Activated CD4-positive, alpha-beta T cell treated with anti-CD3 and anti-CD28 coated beads, Interleukin-10, Interleukin-2, amounts not matched to agents 100 ng/mL and 50 ng/mL, durations not matched to agents 16 hours and 8 hours (primary cell): ENCODE measurements at regions not wholly inside any gene's neighbourhood (a gene's known extent, or its start where the extent isn't known, plus 50 kb on each side); places are given as distances from the start of the nearest gene placed in this dataset.
"Not testable (repeated sequence)": the region's sequence is repeated elsewhere in the genome, so short reads cannot be mapped to it uniquely, and the experiment has no call there.

Source experiments
- DNase-seq: peaks from one replicate; pipeline ENCODE4 v3.0.0-alpha.2; 2020

GRCh38 chr9:64130325-64130724 lies 1154.7 kb downstream of the FOXD4L5 start:
- not testable (repeated sequence) for DNase-seq

- no peak for DNase-seq
Observed at GRCh38 chr9:64128572-64128971, 1156.4 kb downstream of the FOXD4L5 start.

GRCh38 chr9:64121602-64122001 lies 1163.4 kb downstream of the FOXD4L5 start:
- DNase-seq = not testable (repeated sequence)

- DNase-seq = not testable (repeated sequence)
Observed at GRCh38 chr9:64117329-64117728, 1167.7 kb downstream of the FOXD4L5 start.

- DNase-seq = peak; percentile 26
Observed at GRCh38 chr9:64107867-64108266, 1177.1 kb downstream of the FOXD4L5 start.

- DNase-seq = not testable (repeated sequence)
Observed at GRCh38 chr9:64107211-64107610, 1177.8 kb downstream of the FOXD4L5 start.

GRCh38 chr9:64105193-64105592 lies 1179.8 kb downstream of the FOXD4L5 start:
- DNase-seq = not testable (repeated sequence)

- DNase-seq = not testable (repeated sequence)
Observed at GRCh38 chr9:64101504-64101903, 1183.5 kb downstream of the FOXD4L5 start.

GRCh38 chr9:64100571-64101155 lies 1184.3 kb downstream of the FOXD4L5 start:
- not testable (repeated sequence) for DNase-seq

- DNase-seq = not testable (repeated sequence)
Observed at GRCh38 chr9:64085998-64086397, 1199.0 kb downstream of the FOXD4L5 start.

- not testable (repeated sequence) for DNase-seq
Observed at GRCh38 chr9:64071358-64072253, 1213.4 kb downstream of the FOXD4L5 start.

- DNase-seq = not testable (repeated sequence)
Observed at GRCh38 chr9:64070611-64071357, 1214.2 kb downstream of the FOXD4L5 start.

GRCh38 chr9:64070083-64070482 lies 1214.9 kb downstream of the FOXD4L5 start:
- not testable (repeated sequence) for DNase-seq

- no peak for DNase-seq
Observed at GRCh38 chr9:64066736-64067368, 1218.2 kb downstream of the FOXD4L5 start.

GRCh38 chr9:64061013-64061627 lies 1223.9 kb downstream of the FOXD4L5 start:
- DNase-seq = no peak

GRCh38 chr9:64058070-64058469 lies 1226.9 kb downstream of the FOXD4L5 start:
- DNase-seq = not testable (repeated sequence)

GRCh38 chr9:64057553-64057952 lies 1227.5 kb downstream of the FOXD4L5 start:
- DNase-seq = no peak

- not testable (repeated sequence) for DNase-seq
Observed at GRCh38 chr9:64028925-64029324, 1256.1 kb downstream of the FOXD4L5 start.

- not testable (repeated sequence) for DNase-seq
Observed at GRCh38 chr9:64020696-64021491, 1264.1 kb downstream of the FOXD4L5 start.

GRCh38 chr9:64017666-64018065 lies 1267.3 kb downstream of the FOXD4L5 start:
- not testable (repeated sequence) for DNase-seq

GRCh38 chr9:64016845-64017406 lies 1268.1 kb downstream of the FOXD4L5 start:
- DNase-seq = not testable (repeated sequence)
